Left renal cortex interstitium (tissue), 4 donors: ENCODE measurements at regions not wholly inside any gene's neighbourhood (a gene's known extent, or its start where the extent isn't known, plus 50 kb on each side); places are given as distances from the start of the nearest gene placed in this dataset.
"Not testable (repeated sequence)": the region's sequence is repeated elsewhere in the genome, so short reads cannot be mapped to it uniquely, and the experiment has no call there.

Experiments
- DNase-seq, 4 donors: peaks; one replicate each; pipeline ENCODE4 v3.0.0-alpha.2; 2013; ENCODE audit warnings: low read depth in 4 of 4, low spot score in 2 of 4, missing footprints in 1 of 4

DNA sequence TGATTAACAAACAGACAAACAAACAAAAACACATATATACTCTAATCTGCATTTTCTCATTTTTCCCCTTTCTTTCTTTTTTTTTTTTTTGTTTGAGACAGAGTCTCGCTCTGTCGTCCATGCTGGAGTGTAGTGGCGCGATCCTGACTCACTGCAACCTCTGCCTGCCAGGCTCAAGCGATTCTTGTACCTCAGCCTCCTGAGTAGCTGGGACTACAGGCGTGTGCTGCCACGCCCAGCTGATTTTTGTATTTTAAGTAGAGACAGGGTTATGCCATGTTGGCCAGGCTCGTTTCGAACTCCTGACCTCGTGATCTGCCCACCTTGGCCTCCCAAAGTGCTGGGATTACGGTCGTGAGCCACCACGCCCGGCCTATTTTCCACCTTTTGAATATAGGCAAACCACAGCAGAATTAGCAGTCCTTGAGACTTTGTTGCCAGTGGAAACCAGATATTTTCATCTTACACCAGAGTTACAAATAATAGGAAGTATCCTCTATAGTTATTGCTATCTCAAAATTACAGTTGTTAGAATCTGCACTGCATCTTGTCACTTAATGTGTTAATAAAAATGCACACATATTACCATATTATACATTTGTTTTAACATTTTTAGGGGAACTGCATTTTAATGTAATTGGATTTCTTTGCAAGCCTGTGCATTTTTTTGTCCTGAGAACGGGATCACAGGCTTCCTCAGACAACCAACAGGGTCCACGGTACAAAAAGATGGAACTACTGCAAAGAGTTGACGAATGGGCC lies 208.2 kb upstream of the ZNF217 start:
- DNase-seq: no peak

DNA sequence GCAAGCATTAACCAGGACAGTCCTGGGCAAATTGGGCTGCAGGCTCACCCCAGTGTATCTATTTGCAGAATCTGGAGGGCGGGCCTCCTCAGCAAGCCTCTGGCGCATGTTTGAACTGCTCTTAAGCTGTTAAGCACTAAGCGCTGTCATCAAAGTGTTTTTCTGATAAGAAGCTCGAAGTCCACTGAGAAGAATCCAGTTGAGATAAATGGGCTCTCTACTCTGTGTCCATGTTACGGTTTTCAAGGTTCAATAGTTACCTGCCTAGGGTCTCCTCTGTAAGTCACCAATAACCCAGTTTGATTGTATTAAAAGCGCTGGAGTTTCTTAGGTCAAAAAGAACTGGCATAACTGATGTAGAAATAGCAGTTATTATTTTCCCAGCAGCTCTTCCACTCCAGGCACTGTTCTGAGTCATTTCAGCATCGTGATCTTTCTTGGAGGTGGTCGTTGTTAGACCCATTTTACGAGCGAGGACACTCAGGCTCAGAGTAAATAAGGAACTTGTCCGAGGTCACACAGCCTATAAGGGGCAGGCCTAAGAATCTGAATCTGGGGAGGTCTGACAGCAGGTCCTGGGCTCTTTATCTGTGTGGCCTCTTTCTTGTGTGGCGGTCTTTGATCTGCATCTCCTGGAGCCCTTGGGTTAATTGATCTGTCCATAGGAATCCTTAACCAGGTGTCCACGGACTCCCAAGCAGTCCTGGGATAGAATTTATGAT lies 207.4 kb upstream of the ZNF217 start:
- no peak for DNase-seq

DNA sequence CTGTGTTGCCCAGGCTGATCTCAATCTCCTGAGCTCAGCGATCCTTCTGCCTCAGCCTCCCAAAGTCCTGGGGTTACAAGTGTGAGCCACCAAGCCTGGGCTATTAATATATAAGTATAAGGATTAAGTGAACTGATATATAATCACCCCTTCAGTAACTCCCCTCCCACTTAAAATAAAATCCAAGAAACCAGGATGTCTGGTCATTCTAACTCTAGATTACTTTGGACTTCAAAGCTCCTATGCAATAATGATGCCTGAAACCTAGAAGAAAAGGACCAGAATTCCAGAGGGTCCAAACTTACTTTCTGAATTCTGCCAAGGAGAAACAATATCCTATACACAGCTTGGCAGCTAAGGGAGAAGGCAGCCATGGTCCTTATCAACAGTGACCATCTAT lies 206.8 kb upstream of the ZNF217 start:
- no peak for DNase-seq

DNA sequence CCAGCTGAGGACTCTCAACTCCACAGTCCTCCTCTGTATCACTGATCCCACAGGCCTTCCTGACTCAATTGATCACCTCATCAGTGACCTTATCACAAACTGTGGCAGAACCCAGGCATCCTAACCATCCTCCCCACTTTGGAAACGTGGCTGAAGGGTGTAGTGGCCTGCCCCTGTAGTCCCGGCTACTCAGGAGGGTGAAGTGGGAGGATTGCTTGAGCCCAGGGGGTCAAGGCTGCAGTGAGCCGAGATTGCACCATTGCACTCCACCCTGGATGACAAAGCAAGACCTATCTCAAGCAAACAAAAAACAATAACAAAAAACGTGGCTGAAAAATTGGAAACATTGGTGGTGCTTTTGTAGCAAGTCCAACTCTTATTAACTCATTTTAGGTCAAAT lies 203.4 kb upstream of the ZNF217 start:
- no peak for DNase-seq

DNA sequence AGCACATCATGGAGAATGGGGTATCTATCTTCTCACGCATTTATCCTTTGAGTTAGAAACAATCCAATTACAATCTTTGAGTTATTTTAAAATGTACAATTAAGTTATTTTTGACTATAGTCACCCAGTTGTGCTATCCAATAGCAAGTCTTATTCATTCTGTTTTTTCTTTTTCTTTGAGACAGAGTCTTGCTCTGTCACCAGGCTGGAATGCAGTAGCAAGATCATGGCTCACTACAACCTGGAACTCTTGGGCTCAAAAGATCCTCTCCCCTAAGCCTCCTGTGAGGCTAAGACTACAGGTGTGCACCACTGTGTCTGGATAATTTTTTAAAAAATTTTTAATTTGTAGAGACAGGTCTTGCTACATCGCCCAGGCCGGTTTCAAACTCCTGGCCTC lies 201.5 kb upstream of the ZNF217 start:
- no peak for DNase-seq

DNA sequence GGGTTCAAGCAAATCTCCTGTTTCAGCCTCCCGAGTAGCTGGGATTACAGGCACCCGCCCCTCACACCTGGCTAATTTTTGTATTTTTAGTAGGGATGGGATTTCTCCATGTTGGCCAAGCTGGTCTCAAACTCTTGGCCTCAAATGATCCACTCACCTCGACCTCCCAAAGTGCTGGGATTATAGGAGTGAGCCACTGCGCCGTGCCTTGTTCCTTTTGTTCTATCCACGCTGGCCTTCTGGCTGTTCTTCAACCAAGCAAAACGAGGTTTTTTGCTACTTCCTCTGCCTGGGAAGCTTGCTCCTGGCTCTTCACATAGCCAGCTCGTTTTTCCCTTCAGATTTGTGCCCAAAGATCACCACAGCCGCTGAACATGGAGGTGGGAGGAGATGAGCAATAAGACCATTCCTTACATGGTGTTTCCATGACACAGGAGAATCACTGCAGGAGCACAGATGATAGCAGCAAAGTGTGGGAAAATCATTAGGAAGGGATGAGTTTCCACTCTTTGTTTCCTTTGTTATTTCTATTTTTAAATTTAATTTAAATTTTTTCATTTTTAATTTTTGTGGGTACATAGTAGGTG lies 201.0 kb upstream of the ZNF217 start:
- no peak for DNase-seq

DNA sequence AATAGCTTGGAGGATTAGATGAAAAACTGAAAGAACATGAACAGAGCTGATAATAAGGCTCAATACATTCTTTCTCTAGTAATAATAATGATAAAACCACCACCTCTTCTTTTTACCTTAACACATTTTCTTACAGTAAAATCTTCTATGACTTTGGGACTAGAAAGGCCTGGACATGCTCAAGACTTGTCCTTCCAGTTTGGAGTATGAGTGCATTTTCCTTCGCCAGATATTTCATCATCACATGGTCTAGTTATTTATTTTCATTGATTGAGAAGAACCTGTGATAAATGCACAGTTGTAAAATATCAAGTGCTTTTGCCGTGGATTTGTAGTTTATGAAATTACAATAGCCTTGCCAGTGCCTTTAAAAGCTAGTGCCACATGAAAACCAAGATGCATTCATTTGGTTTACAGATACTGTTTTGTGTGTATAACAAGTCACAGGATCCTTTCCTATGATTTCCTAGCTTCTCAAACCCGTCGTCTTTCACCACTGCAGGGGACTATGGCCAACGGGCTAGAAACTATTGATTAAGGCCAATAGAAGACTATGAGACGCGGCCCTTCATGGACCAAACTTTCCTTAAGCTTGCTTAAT lies 200.2 kb upstream of the ZNF217 start:
- no peak for DNase-seq

DNA sequence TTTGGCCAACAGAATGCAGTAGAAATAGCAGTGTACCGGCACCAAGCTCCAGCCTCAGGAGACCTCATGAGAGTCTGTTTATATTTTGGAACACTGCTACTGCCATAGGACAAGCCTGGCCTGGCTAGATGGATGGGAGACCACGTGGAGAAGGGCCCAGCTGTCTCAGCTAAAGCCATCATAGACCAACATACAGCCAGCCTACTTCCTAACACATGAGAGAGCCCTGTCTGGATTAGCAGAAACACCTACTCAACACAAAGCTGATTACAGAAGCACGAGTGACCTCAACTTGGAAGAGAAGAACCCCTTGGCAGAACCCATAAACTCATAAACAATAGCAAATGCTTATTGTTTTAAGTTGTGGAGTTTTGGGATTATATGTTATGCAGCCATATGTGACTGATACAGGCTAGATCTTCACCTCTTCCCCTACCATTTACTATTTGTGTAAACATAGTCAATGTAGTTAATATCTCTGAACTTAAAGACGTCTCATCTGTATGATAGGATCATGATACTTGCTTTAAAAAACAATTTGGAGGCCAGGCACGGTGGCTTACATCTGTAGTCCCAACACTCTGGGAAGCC lies 199.4 kb upstream of the ZNF217 start:
- DNase-seq: no peak

DNA sequence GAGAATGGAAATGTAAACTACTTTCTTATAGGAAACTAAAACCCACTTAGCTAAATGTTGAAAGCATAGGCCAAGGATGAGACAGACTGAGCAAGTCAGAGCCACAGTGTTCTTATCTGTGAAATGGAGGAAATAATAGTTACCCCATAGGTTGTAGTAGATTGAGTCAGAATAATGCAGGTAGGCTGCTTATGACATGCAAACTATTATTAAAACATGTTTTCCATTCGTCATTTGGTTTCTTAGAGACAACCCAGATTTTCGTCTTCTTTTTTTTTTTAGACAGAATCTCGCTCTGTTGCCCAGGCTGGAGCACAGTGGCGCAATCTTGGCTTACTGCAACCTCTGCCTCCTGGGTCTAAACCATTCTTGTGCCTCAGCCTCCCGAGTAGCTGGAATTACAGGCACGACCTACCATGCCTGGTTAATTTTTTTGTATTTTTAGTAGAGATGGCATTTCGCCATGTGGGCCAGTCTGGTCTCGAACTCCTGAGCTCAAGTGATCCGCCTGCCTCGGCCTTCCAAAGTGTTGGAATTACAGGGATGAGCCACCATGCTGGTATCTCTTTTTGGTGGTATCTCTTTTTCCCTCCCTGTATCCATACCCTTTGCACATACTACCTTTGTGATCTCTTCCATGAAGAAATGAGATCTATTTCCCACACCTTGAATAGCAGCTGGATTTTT lies 196.5 kb upstream of the ZNF217 start:
- no peak for DNase-seq

DNA sequence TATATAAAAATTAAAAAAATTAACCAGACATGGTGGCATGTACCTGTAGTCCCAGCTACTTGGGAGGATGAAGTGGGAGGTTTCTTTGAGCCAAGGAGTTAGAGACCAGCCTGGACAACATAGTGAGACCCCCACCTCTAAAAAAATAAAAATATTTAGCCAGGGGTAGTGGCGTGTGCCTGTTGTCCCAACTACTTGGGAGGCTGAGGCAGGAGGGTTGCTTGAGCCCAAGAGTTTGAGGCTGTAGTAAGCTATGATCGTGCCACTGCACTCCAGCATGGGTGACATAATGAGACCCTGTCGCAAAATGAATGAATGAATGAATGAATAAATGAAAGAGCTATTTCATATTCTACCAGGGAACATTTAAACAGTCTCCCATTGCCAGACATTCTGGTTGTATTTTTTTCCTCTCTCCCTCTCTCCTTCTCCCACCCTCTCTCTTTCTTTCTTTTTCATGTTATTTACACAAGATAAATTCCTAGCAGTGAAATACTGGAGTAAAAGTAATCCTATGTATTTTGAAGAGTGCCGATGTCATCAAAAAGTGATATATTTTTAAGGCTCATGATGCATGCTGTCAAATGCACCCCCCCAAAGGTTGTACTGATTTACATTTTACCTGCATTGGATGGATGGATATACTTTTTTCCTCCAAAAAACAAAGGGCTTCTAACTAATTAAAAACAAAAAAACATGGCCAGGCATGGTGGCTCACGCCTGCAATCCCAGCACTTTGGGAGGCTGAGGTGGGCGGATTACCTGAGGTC lies 194.8 kb upstream of the ZNF217 start:
- no peak for DNase-seq

DNA sequence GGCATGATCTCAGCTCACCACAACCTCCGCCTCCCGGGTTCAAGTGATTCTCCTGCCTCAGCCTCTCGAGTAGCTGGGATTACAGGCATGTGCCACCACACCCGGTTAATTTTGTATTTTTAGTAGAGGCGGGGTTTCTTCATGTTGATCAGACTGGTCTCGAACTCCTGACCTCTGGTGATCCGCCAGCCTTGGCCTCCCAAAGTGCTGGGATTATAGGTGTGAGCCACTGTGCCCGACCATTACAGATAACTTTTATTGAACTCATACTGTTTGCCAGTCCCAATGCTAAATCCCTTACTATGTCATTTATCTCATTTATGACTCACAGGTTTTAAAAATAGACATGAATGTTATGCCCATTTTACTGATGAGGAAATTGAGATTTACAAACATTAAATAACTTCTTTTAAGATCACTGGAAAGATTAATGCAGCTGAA lies 193.9 kb upstream of the ZNF217 start:
- not testable (repeated sequence) for DNase-seq

DNA sequence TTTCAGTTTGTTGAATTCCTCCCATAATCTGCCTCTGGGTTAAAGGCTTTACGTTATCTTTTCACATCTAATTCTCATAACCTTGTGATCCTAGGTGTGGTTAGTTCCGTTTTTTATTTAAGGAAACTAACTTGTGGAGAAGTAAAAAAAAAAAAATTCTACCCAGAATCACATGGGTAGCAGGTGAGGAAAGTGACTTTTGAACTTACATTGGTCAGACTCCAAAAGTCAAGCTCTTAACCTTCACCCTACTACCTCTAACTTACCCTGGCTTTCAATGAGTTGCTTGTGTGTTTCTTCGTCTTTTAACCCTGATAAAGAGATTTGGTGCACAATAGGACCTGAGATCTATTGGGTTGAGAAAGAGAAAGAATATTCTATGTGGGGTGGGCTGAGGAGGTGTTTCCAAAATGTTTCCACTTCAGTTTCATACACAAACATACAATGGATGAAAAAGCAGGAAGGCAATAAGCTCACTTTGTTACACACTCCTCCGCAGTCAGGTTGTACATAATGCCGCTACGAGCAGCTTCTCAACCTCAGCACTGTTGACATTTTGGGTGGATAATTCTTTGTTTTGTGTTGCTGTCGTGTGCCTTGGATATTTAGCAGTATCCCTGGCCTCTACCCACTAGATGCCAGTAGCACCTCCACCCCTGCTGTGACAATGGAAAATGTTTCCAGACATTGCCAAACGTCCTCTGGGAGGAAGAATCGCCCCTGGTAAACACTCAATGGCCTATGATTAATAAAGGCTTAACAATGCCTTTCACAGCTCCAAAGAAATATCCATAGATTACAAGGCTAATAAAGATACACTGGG lies 193.0 kb upstream of the ZNF217 start:
- DNase-seq: no peak

DNA sequence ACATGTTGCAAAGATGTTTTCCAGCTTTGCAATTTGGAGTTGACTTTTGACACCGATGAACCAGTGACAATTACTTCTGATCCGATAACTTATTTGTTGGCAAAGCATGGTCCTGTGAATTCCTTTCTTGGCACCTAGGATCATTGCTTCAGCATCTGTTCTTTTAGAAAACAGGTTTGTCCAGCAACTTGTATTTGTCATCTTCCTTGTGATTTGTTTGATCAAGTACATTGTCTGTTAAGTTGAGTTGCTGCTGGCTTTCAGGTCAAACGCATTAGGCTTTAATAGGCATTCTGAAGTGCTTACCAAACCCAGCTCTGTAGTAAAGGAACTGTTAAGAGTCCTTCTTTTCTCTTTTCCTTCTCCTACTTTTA lies 192.4 kb upstream of the ZNF217 start:
- DNase-seq: no peak

DNA sequence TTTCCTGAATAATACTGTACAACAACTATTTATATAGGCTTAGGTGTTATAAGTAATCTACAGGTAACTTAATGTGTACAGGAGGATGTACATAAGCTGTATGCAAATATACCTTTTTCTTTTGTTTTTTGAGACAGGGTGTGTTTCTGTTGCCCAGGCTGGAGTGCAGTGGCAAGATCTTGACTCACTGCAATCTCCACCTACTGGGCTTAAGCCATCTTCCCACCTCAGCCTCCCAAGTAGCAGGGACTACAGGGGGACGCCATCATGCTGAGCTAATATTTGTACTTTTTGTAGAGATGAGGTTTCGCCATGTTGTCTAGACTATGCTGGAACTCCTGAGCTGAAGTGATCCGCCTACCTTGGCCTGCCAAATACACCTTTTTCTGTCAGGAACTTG lies 191.7 kb upstream of the ZNF217 start:
- DNase-seq: no peak

DNA sequence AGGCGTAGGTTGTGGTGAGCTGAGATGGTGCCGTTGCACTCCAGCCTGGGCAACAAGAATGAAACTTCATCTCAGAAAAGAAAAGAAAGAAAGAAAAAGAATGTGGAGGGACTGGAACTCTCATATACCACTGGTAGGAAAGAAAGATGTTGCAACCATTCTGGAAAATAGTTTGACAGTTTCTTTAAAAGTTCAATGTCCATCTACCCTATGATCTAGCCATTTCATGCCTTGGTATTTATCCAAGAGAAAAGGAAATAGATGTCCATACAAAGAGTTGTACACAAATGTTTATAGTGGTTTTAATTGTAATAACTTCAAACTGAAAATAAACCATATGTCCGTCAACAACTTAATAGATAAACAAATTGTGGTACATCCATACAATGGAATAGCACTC lies 190.1 kb upstream of the ZNF217 start:
- no peak for DNase-seq

DNA sequence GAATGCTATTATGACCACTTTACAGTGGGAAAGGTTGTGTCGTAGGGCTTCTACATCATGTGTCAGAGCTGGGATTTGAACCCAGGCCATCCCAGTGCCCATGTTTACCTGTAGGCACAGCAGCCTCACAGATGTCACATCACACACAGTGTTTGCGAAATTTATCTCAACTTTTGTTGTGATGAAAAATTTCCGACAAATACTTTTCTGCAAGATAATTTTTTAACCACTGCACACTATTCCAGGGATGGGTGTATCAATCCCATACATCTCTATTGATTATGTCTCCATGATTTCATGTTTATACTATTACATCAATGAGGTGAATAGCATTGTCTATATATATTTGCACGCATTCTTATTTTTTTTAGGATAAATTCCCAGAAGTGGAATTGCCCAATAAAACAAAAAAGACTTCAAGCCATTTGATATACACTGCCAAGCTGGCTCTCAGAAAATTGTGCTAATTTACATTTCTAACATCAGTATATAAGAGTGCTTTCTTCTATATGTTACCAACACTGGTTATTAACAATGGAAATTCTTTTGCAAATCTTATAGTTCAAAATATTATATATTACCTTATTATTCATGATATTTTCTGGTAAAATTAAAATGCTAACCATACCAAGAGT lies 189.1 kb upstream of the ZNF217 start:
- DNase-seq: no peak

DNA sequence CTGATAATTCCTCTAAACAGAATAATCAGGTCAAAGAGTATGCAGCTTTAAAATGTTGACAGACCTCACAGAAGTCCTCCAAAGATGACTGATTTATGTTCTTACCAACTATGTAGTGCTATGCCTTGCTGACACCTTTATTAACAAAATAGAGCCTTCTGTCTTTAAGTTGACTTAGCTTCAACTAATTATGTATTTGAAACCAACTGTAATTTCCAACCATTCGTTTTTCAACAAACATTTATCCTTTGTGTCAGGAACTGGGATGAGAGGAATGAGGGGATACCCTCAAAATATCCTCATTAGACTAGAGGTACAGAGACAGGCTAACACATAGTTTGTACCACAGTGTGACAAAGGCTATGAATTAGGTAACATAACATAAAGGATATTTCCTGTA lies 186.2 kb upstream of the ZNF217 start:
- DNase-seq: no peak

DNA sequence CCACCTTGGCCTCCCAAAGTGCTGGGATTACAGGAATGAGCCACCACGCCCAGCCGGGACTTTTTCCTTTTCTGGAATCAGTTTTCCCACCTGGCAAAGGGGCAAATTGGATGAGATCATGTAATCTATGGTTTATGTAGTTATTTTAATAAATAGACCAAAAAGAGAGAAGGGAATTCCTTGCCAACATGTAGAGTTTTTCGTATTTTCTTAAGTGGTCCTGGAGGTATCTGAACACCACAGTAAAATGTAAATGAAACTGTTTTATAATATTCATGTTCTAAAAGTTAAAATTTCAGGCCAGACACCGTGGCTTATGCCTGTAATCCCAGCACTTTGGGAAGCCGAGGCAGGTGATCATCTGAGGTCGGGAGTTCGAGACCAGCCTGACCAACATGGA lies 185.1 kb upstream of the ZNF217 start:
- no peak for DNase-seq
